ENCODE measurements at regions not wholly inside any gene's neighbourhood (a gene's known extent, or its start where the extent isn't known, plus 50 kb on each side); places are given as distances from the start of the nearest gene placed in this dataset.

DNA sequence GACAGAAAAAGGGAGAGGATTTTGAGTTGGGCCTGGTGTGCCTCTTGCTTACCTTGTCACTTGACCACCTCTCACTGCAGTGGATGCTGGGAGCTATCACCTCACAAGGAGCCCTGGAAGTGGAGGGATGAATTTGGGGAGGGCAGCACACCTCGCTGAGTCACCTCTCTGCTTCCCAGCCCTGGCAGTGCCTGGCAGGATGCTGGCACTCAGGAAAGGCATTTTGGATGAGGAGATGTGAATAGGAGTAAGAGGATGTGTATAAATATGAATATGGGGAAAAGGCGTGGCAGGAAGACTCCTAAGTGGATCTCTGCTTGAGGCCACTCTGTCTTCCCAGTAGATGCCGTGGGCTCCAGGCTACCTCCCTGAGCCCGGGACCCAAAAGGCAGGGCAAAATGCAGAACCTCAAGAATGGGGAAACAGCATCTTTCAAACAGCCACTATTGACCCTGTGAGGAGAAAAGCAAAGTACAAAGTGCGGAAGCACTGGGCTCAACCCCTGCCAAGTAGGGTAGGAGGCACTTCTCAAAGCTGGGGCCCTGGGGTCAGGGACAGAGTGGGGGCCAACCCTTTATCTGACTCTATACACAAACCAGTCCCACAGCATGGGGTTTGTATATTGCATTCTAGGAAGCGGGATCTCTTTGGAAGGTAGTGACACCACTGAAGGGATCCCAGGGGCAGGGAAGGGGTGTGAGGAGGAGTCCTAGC is 164.5 kb upstream of the GLI2 start:
- no peak for DNase-seq

DNA sequence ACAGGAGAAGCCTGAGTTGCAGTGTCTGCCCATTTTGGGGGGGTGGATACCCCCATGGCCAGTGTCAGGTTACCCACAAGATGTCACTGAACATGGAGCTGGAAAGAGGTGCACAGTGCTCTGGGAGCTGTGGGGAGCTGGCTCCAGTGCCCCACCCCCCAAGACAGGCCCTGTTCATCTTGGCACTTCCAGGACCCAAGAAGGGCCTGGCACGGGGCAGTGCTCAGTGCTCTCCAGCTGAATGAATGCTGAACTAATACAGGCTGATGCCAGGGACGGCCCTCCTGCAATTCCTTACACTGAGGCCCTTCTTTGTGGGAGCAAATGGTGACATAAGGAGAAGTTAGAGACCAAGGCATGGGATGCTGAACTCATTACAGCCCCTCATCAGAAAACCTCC is 163.4 kb upstream of the GLI2 start:
- no peak for DNase-seq

DNA sequence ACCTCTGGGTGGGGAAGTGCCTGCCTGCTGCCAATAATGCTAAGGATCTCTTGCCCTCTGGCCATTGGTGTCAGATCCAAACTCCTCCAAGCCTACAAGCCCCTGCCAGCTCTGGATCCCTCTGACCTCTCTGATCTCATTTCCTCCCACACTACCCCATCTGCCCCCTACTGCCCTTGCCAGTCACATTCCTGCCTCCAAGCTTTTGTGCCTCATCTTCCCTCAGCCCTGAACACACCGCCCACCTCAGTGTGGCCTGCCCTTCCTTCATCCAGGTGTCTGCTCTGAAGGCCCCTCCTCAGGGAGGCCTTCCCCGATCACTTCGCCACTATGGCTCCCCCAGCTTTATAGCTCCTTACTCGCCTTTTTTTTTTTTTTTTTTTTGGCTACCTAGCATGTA is 161.0 kb upstream of the GLI2 start:
- DNase-seq = no peak

DNA sequence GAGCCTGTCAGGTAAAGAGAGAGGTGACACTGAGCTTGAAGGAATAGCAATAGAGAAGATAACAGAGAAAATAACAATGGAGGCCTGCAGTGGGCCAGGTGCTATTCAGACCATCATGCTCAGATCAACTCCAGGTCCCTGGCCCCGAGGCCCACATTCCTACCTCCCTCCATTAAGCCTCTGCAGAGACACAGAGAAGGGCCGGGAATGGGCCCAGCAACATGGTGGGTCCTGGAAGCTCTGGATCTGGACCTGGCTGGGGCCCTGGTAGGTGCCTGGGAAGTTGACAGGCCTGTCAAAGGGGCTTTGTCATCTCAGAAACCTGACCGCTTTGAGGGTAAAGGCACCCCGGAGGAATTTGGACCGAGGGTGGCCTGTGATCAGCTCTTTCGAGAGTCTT is 159.7 kb upstream of the GLI2 start:
- no peak for DNase-seq

DNA sequence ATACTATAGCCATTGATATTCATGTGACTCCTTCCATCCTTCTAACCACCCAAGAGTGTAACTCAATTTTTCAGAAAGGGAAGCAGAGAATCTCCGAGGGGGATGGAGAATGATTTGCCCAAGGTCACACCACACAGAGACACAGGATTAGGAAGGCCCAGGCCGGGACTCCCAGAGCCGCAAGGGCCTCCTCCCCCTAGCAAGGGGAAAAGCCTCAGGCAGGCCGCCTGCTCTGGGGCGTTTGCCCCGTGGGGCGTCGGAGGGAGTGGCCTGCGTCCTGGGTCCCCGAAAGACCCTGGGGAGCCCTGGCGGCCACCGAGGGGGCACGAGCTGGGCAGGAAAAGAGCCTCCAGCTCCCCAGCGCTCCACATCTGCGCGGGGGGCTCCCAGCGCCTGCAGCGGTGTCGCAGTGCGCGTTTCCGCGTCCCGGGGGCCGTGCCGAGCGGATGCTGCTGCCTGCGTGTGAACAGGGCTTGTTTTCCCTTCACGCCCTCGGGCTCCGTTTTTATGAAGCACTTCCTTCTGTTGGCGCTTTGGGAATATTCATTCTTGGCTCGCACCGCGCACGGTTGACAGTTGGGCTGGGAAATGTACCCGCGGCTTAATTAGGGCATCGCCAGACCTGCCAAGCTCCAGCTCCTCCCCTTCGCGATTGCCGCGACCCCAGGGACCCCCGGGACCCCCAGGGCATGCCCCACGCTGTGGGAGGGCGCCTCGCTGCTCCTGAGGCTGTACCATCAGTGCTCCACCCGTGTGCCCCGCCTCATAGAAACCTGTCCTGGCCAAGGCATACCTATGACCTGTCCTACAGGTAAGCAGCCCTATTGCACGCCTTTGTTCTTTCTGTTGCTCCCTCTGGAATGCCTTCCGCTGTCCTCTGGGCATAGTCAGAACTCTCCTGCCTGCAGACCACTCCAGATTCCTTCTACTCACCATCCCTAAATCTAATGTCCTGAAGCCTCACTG is 158.9 kb upstream of the GLI2 start:
- peak; percentile 59 for DNase-seq

DNA sequence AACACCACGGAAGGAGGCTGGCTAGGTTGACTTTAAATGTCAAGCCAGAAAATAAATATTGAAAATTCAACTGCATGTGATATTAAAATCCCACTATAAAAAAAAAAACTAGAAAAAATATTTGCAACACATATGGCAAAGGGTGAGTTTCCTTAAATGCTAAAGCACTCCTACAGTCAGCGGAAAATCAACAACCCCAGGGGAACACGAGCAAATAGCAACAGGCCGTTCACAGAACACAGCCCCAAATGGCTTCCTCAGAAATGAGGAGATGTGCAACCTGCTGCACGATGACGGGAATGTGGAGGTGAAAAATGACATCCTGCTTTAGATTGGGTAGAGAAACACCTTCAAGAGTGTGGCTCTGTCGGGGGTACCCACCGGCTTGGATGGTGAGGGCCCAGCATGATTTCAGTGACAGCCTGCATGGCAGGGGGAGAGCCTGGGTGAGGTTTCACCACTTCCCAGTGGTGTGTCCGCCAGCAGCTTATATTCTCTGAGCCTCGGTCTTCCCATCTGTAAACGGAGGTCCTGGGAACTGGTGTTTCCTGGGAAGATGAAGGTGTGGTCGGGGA is 157.9 kb upstream of the GLI2 start:
- DNase-seq = no peak

DNA sequence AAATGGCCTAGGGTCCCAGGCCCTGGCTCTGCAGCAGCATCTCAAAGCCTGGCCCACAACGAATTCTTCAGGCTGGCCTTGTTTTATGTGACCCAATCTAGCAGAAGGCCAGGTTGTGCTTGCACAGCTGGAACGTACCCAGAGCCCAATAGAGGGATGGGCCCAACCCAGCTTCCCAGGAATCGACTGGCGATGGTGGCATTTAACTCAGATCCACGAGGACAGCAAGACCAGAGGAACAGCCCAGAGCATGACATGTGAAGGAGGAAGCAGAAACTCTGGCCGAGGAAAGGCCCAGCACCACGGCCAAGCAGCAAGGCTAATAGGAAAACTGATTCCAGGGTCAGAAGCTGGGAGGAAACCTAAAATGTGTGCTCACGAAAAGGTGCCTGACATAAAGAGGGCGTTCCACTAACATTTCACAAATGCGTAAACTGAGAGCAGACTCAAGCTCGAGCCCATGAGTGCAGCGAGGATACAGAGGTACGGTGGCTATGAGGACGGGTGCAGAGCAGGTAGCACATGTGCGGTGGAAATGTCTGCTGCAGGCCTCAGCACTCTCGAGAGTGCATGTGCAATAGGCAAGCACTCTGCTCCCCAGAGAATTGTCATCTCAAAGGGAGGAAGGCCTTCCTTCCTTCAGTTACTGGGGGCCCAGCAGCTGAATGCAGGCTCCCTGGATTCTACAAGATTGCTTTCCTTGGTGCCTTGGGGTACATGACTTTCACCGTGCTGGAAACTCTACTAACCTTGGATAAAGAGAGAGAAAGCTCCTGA is 156.9 kb upstream of the GLI2 start:
- no peak for DNase-seq

DNA sequence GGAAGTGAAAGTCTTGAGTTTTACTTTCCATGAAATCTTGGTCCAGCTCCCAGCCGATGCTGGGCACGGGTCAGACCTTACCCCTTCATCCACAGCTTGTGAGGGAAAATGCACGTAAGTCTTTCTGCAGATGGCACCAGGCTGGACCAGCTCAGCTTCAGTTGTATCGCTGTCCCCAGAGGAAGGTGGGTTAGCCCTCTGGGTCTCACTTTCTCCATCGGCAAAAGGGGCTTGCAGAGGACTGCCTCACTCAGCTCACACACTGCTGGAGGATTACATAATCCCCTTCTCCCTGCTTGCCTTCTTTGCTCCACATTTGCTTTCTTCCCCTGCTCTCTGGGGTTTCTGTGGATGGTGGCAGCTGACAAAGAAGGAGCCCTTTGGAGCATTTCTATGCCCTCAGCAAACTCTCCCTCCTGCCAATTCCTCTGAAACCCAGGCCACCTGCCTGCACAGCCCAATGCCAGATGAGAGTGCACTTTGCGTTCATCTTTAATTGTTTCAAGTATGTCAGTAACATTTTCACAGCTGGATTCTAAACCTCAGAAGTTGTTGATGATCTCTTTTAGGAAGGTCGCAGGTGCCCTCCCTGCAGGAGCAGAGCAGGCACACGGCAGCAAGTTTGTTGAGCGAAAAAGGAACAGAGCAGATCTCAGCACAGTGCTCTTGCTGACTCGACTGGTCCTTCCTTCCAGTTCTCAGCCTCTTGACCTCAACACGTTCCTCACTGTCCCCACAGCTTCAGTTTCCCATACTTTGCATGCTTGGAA is 155.6 kb upstream of the GLI2 start:
- no peak for DNase-seq

DNA sequence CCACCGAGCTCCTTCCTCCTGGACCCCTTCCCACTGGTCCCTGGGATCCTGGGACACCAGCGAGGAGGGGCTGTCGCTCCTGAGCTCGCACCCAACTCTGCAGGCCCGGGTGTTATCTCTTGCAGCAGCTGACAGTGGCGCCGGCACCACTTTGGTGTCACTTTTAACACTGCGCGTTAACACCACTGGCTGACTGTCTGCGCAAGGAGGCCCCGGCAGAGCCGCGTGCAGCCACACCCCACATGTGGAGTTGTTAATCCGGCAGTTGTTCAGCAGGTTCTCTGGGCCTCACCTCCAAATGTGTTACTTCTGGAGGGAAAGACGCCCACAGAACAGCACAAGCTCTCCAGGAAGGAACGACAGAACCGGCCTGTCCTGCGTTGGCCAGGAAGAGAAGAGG is 155.0 kb upstream of the GLI2 start:
- no peak for DNase-seq

DNA sequence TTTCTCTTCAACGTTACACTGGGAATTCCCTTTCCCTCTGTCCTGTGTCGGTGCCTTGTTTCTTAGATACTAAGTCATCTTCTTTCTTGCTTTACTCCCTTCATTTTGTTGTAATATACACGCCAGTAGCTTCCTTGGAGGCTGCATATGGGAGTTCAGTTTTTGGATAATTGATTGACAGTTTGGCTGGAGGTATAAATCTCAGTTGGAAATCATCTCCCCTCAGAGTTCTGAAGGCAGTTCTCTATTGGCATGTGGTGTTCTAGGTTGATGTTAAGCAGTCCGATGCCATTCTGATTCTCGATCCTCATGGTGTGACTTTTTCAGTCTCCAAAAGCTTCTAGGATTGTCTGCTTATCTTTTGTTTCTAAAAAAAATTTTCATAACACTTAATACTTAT is 152.5 kb upstream of the GLI2 start:
- no peak for DNase-seq

DNA sequence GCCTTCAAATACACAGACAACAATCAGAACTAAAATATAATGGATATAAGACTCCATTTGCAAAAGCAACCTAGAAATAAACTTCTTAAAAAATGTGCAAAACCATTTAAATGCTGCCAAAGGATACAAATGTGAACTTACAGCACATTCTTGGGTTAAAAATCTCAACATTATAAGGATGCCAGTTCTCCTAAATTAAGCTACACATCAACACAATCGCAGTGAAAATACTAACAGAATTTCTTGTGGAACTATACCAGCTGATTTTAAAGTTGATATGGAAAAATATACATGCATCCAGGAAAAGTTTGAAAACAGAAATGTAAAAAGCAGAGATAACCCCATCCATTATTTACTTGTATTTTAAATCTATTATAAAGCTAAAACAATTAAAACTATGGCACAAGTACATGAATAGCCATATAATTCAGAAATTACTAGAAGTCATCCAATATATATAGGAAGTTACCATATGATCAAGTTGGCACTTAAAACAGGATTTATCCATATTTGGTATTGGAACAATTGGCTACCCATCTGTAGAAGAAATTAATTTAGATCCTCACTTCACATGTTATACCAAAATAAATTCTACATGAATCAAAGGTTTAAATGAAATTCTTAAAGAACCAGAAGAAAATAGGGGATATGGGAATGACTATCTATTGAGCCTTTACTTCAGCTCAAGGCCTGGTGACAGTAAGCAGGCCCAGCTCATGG is 151.7 kb upstream of the GLI2 start:
- DNase-seq = no peak

DNA sequence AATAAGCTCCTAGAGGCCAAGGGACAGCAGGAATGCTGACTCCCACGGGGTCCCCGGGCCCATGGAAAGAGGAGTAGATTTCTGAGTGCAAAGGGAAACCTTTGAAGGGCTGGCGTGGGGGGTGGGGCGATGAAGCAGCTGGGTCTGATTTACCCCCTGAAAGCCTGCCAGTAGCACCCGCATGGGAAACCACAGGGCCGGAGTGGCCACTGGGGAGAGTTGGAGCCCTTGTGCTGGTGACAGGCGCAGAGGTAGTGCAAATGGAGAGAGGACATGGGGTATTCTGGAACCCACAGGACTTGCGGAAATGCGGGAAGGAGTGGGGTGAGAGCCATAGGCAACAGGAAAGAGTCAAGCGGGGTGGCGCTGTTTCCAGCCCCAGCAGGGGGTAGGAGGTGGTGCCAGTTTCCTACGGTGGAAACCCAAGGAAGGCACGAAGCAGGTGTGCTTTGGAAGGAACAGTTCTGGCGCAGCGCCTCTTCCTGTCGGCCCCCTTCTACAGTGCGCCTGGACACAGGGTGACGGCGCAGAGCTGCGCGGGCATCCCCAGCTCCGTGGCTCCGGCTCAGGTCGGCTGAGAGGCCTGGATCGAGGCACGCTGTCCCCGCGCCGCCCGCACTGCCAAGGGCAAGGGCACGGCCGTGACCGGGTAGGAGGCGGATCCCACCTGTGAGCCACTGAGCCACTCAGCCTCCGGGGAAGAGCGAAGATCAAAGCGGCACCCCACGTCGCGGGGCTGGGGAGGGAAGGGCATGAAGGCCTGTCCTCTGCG is 149.0 kb upstream of the GLI2 start:
- DNase-seq = no peak

DNA sequence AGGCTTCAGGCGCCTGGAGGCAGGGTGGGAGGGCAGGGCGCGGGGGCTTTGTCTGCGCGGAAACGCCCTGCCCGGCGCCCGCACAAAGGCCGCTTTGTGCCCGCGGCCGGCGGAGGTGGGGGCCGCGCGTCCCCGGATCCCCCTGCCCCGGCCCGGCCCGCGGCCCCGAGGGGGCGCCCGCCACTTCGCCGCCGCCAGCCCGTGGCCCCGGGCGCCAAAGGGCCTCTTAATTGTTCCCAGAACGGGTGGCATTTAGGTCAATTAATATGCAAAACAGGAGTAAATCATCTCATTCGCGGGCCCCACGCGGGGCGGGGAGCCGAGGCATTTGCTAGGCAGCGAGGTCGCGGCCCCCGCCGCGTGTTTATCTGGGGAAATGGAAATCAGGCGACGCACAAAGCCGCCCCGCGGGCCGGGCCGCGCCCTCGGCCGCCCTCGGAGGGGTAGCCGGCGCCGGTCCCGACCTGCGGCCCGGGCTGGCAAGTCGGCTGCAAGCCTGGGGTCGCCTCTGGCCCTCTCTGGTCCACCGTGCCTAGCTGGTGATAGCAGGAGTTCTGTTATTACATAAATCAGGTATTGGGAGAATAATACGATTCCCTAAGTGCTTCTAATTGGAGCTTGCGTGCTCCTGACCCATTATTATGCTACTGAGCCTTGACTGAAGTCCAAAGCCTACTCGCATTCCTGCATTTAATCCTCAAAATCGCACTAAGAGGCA is 148.2 kb upstream of the GLI2 start:
- DNase-seq = no peak

DNA sequence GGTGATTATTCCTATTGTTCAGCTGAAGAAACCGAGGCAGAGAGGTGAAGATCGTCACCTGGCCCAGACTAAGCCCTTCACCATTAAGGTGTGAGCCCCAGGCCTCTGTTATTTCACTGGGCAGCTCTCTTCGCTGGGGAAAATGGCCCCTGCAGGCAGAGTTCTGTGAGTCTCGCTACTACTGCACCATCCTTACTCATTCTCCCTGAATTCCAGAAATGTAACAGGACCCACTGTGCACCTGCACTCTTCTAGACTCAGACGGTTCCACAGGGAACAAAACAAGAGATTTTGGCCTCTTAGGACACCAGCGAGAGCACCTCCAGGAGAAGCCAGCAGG is 147.7 kb upstream of the GLI2 start:
- no peak for DNase-seq

DNA sequence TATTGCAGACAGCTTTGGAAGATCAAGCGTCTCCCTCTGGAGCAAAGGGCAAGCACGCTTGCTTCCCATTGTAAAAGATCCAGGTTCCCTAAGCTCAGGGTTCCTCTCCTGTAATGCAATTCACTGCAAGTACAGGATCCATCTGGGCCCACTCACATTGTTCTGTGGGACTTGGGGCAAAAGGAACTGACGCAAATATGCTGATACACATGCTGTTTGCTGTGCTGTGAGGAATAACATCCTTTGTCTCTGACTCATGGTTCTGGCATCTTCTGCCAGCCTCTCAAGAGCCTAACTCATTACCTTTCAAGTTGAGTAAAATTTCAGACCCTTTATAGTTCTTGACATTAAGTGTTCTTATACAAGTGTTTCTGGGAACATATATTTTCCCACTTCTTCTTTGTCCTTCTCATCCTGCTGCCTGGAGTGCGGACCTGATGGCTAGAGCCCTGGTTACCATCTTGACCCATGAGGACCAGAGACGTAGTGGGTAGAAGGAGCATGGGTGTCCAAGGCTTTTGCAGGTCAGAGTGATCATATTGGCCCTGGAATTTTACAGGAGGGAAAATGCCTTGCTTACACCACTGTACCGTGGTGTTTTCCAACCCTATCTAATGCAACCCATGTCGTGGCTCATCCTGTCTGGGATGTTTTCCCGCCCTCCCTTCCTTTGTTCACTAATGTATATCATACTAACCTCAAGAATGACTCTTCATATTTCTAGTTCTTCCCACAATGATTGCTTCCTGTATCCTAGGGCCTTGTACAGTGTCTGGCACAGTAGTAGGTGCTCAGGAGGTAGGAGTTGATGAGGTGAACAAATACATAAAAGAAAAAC is 145.7 kb upstream of the GLI2 start:
- DNase-seq = no peak

DNA sequence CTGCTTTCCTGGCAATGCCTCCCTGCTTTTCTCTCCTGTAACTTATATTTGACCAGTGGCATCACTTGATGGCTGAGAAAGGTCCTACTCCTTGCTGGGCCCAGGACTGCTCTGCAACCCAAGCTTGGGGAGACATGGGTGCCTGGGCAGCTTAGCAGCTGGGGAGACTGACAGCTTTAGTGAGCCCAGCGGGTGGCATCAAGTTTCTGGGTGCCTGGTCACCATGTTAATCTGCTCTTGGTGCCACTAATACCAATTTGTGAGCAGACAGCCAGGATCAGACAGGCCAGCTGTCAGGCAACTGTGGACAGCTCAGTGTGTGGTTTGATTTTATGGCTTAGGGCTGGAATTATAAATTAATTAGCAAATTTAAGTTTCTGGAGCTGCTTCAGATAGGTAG is 144.8 kb upstream of the GLI2 start:
- DNase-seq = no peak

DNA sequence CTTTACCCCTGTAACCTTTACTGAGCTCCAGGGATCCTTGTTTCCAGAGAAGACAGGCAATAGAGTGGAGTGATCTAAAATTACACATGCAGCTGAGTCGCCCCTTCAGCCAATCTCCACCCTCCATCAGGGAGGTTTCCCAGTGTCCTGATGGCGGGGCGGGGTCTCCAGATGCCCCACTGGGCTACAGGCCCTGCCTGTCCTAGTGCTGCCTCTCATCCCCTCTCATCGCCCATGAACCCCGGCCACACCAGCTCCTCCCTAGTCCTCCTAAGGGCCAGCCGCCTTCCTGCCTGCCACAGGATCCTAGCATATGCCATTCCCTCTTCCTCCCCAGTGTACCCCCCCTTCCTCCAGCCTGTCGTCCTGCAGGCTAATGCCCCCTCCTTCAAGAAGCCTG is 144.1 kb upstream of the GLI2 start:
- DNase-seq = no peak

DNA sequence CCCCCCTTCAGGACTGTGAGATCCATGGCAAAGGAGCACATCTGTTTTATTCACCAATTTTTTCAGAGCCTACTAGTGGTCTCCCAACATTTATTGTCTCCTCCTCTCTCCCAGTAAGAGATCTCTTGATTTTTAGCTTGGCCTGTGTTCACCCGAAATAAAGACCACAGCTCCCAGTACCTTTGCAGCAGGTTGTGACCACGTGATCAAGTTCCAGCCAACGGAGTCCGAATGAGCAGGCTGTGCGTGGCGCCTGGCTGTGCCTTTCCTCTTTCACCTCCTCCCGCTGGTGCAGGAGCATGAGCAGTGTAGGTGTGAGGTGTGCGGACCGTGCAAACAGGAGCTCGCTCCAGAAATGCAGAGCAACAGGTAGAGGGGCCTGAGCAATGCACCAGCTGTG is 143.6 kb upstream of the GLI2 start:
- DNase-seq = no peak
